Breast epithelium (tissue), 3 donors: ENCODE measurements at regions not wholly inside any gene's neighbourhood (a gene's known extent, or its start where the extent isn't known, plus 50 kb on each side); places are given as distances from the start of the nearest gene placed in this dataset.

Experiments
- CTCF ChIP-seq, 3 donors: fragments of 450-650 bp; IDR thresholded peaks; one replicate each; pipeline ENCODE4 v1.5.1; 2016 to 2017; ENCODE audit warnings: antibody characterized with exemption in 3 of 3, mild to moderate bottlenecking in 3 of 3, moderate library complexity in 3 of 3
- POLR2A ChIP-seq: fragments of 450-650 bp; IDR thresholded peaks from one replicate; pipeline ENCODE4 v1.6.1; 2016; ENCODE audit warnings: antibody characterized with exemption, mild to moderate bottlenecking, moderate library complexity
- POLR2AphosphoS5 ChIP-seq, 3 donors: sonication (generic); formaldehyde crosslinking; IDR thresholded peaks; one replicate each; pipeline ENCODE4 v1.6.1; 2017; ENCODE audit warnings: antibody characterized with exemption in 3 of 3

DNA sequence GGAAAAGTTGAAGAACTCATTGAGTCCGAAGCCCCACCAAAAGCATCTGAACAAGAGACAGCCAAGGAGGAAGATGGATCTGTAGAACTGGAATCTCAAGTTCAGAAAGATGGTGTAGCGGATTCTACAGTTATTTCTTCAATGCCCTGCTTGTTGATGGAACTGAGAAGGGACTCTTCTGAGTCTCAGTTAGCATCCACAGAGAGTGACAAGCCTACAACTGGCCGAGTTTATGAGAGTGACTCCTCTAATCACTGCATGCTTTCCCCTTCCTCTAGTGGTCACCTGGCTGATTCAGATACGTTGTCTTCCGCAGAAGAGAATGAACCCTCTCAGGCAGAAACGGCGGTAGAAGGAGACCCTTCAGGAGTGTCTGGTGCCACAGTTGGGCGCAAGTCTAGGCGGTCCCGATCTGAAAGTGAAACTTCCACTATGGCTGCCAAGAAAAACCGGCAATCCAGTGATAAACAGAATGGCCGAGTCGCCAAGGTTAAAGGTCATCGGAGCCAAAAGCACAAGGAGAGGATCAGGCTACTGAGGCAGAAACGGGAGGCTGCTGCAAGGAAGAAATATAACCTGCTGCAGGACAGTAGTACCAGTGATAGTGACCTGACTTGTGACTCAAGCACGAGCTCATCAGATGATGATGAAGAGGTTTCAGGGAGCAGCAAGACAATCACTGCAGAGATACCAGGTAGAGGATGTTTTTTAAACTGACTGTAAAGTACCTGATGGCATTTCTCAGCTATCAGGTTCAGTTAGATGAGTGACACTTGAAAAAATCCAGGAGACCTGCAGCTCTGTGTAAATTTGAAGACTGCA is 111.9 kb downstream of the HAUS1 start:
- TF ChIP-seq CTCF (IDR thresholded peaks at IDR 0.05): no peak
- no peak for TF ChIP-seq POLR2AphosphoS5 (IDR thresholded peaks at IDR 0.05)
- TF ChIP-seq POLR2A: no peak
